Duodenal mucosa (tissue), 2 donors: ENCODE measurements at regions not wholly inside any gene's neighbourhood (a gene's known extent, or its start where the extent isn't known, plus 50 kb on each side); places are given as distances from the start of the nearest gene placed in this dataset.
"Not testable (repeated sequence)": the region's sequence is repeated elsewhere in the genome, so short reads cannot be mapped to it uniquely, and the experiment has no call there.

Source experiments
- H3K27ac ChIP-seq: one replicate; pipeline ENCODE4 v1.7.0; 2013; ENCODE audit warnings: low read depth, low read length
- H3K27me3 ChIP-seq, 2 donors: one replicate each; pipeline ENCODE4 v1.7.0; 2013; ENCODE audit warnings: low read length in 2 of 2, control low read depth in 1 of 2; ENCODE audit not compliant: insufficient read depth in 2 of 2, control insufficient read depth in 1 of 2
- H3K36me3 ChIP-seq, 2 donors: one replicate each; pipeline ENCODE4 v1.7.0; 2013; ENCODE audit warnings: low read length in 2 of 2, control low read depth in 1 of 2; ENCODE audit not compliant: insufficient read depth in 2 of 2, control insufficient read depth in 1 of 2
- H3K4me1 ChIP-seq, 2 donors: one replicate each; pipeline ENCODE4 v1.7.0; 2013; ENCODE audit warnings: low read length in 2 of 2, control low read depth in 1 of 2; ENCODE audit not compliant: insufficient read depth in 2 of 2, control insufficient read depth in 1 of 2
- H3K4me3 ChIP-seq, 2 donors: one replicate each; pipeline ENCODE4 v1.7.0; 2013; ENCODE audit warnings: low read length in 2 of 2, low read depth in 1 of 2
- H3K9ac ChIP-seq, 2 donors: one replicate each; pipeline ENCODE4 v1.7.0; 2013; ENCODE audit warnings: low read length in 2 of 2, low read depth in 1 of 2
- H3K9me3 ChIP-seq, 2 donors: one replicate each; pipeline ENCODE4 v1.7.0; 2013; ENCODE audit warnings: low read length in 2 of 2, control low read depth in 1 of 2; ENCODE audit not compliant: control insufficient read depth in 1 of 2

DNA sequence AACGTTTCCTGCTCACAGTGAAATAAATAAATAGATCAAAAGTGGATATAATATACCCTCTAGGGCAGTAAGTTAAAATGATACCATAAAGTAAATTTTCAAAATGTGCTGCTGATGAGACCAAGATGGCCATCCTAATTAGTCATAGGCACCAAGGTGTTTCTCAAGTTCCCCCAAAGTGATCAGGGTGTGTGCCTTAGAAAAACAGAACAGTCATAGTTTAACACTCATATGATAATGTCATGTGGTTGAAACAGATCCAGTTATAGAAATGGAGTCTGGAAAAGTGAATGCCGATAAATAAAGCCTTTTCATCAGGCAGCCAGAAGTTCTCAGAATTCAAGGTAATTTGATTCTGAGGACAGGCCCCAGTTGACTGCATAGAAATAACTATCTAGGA is 161.5 kb upstream of the CDKN2B start:
- H3K4me1 ChIP-seq: peaks cover 0 to 6% of the 10 kb centered on the region in 2 donors
- H3K4me3 ChIP-seq: no peak overlapping the region
- H3K36me3 ChIP-seq: no peaks in the 10 kb centered on the region
- H3K27me3 ChIP-seq: no peaks in the 10 kb centered on the region
- no peak overlapping the region for H3K27ac ChIP-seq
- H3K9ac ChIP-seq: no peak overlapping the region
- no peaks in the 10 kb centered on the region for H3K9me3 ChIP-seq

GRCh38 chr9:22170990-22171670 is 162.0 kb upstream of the CDKN2B start:
- Histone ChIP-seq H3K27me3 (no peaks in the 10 kb centered on the region), H3K9ac (no peak overlapping the region), H3K36me3 (no peaks in the 10 kb centered on the region), H3K4me1 (peaks cover 0 to 6% of the 10 kb centered on the region in 2 donors), H3K27ac (no peak overlapping the region), H3K4me3 (no peak overlapping the region), H3K9me3 (no peaks in the 10 kb centered on the region)

DNA sequence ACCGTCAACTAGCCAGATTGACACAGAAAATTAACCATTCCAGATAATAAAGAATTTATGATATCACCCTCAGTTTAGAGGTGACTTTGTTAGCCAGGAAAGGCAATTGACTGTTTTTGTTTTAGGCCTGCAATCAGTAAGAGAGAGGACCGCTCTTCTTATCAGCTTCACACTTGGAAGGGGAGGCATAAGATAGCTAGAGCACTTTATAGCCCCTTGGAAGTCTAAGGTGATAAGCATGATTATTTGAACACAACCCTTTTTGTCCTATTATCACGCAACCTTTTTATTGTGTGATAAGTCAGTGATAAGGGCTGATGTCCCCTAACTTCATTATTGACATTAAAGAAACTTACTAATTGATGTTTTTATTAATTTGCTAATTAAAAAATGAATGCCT is 162.6 kb upstream of the CDKN2B start:
- Histone ChIP-seq H3K9ac (no peak overlapping the region), H3K27me3 (no peaks in the 10 kb centered on the region), H3K27ac (no peak overlapping the region), H3K9me3 (no peaks in the 10 kb centered on the region), H3K4me1 (peaks cover 0 to 6% of the 10 kb centered on the region in 2 donors), H3K4me3 (no peak overlapping the region), H3K36me3 (no peaks in the 10 kb centered on the region)

- Histone ChIP-seq H3K9ac (no peak overlapping the region), H3K27ac (no peak overlapping the region), H3K27me3 (no peaks in the 10 kb centered on the region), H3K36me3 (no peaks in the 10 kb centered on the region), H3K9me3 (no peaks in the 10 kb centered on the region), H3K4me1 (peaks cover 0 to 6% of the 10 kb centered on the region in 2 donors), H3K4me3 (no peak overlapping the region)
These were observed 164.8 kb upstream of the CDKN2B start for GRCh38 chr9:22173908-22174307.

GRCh38 chr9:22175972-22176545 is 167.0 kb upstream of the CDKN2B start:
- no peak overlapping the region for H3K27ac ChIP-seq
- no peaks in the 10 kb centered on the region for H3K36me3 ChIP-seq
- H3K4me3 ChIP-seq: no peak overlapping the region
- no peaks in the 10 kb centered on the region for H3K9me3 ChIP-seq
- peaks cover 0 to 6% of the 10 kb centered on the region in 2 donors for H3K4me1 ChIP-seq
- H3K27me3 ChIP-seq: no peaks in the 10 kb centered on the region
- H3K9ac ChIP-seq: no peak overlapping the region

DNA sequence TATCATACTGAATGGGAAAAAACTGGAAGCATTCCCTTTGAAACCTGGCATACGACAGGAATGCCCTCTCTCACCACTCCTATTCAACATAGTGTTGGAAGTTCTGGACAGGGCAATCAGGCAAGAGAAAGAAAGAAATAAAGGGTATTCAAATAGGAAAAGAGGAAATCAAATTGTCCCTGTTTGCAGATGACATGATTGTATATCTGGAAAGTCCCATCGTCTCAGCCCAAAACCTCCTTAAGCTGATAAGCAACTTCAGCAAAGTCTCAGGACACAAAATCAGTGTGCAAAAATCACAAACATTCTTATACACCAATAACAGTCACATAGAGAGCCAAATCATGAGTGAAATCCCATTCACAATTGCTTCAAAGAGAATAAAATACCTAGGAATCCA is 171.9 kb upstream of the CDKN2B start:
- not testable (repeated sequence) for H3K27ac ChIP-seq, H3K9me3 ChIP-seq, H3K27me3 ChIP-seq

DNA sequence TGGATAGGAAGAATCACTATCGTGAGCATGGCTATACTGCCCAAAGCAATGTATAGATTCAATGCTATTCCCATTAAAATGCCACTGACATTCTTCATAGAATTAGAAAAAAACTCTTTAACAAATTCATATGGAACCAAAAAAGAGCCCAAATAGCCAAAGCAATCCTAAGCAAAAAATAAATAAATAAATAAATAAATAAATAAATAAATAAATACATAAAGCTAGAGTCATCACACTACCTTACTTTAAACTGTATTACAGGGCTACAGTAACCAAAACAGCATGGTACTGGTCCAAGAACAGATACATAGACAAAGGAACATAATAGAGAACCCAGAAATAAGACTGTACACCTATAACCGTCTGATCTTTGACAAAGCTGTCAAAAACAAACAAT is 180.4 kb upstream of the CDKN2B start:
- Histone ChIP-seq H3K36me3 (no peaks in the 10 kb centered on the region), H3K4me3 (no peak overlapping the region), H3K27me3 (no peaks in the 10 kb centered on the region), H3K9me3 (no peaks in the 10 kb centered on the region), H3K27ac (no peak overlapping the region), H3K4me1 (no peaks in the 10 kb centered on the region), H3K9ac (no peak overlapping the region)

More for the DNA sequence above, 171.9 kb upstream of the CDKN2B start:
- H3K4me3 ChIP-seq, H3K9ac ChIP-seq, H3K36me3 ChIP-seq, H3K4me1 ChIP-seq: not testable (repeated sequence)

GRCh38 chr9:22197000-22197399 is 187.9 kb upstream of the CDKN2B start:
- not testable (repeated sequence) for H3K9ac ChIP-seq, H3K36me3 ChIP-seq, H3K9me3 ChIP-seq, H3K27me3 ChIP-seq, H3K4me3 ChIP-seq, H3K27ac ChIP-seq, H3K4me1 ChIP-seq

DNA sequence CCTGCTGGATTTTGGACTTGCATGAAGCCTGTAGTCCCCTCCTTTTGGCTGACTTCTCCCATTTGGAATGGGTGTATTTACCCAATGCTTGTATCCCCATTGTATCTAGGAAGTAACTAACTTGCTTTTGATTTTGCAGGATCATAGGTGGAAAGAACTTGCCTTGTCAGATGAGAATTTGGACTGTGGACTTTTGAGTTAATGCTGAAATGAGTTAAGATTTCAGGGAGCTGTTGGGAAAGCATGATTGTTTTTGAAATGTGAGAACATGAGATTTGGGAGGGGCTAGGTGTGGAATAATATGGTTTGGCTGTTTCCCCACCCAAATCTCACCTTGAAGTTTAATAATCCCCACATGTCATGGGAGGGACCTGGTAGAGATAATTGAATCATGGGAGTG is 189.6 kb upstream of the CDKN2B start:
- no peak overlapping the region for H3K4me3 ChIP-seq
- no peak overlapping the region for H3K9ac ChIP-seq
- no peaks in the 10 kb centered on the region for H3K9me3 ChIP-seq
- H3K27me3 ChIP-seq: no peaks in the 10 kb centered on the region
- peaks cover 0 to 4% of the 10 kb centered on the region in 2 donors for H3K4me1 ChIP-seq
- H3K36me3 ChIP-seq: no peaks in the 10 kb centered on the region
- no peak overlapping the region for H3K27ac ChIP-seq

- Histone ChIP-seq H3K4me1 (peaks cover 0 to 8% of the 10 kb centered on the region in 2 donors), H3K27me3 (no peaks in the 10 kb centered on the region), H3K9ac (no peak overlapping the region), H3K27ac (no peak overlapping the region), H3K4me3 (no peak overlapping the region), H3K9me3 (no peaks in the 10 kb centered on the region), H3K36me3 (no peaks in the 10 kb centered on the region)
These were observed 192.2 kb upstream of the CDKN2B start for GRCh38 chr9:22201256-22201655.
